Tibial nerve (tissue), 4 donors: ENCODE measurements at regions not wholly inside any gene's neighbourhood (a gene's known extent, or its start where the extent isn't known, plus 50 kb on each side); places are given as distances from the start of the nearest gene placed in this dataset.

Experiments
- DNase-seq, 2 donors: peaks; one replicate each; pipeline ENCODE4 v3.0.0-alpha.2; 2019; ENCODE audit warnings: low spot score in 2 of 2
- H3K27ac ChIP-seq, 4 donors: fragments of 200-600 bp; sonication (generic) in 3 of 4; one replicate each; pipeline ENCODE4 v1.5.1; 2017 to 2019; ENCODE audit warnings: mild to moderate bottlenecking in 1 of 4
- H3K27me3 ChIP-seq, 2 donors: fragments of 200-600 bp; sonication (generic) in 1 of 2; one replicate each; pipeline versions ENCODE4 v1.5.1 to v1.6.0; 2017 to 2019
- H3K36me3 ChIP-seq, 3 donors: fragments of 200-600 bp; sonication (generic); one replicate each; pipeline ENCODE4 v1.5.1; 2018 to 2019
- H3K4me1 ChIP-seq, 4 donors: fragments of 200-600 bp; sonication (generic) in 3 of 4; one replicate each; pipeline ENCODE4 v1.5.1; 2017 to 2019
- H3K4me3 ChIP-seq, 4 donors: fragments of 200-600 bp; sonication (generic) in 3 of 4; one replicate each; pipeline ENCODE4 v1.5.1; 2017 to 2019; ENCODE audit warnings: mild to moderate bottlenecking in 1 of 4, moderate library complexity in 1 of 4
- H3K9me3 ChIP-seq, 4 donors: fragments of 200-600 bp; sonication (generic) in 3 of 4; one replicate each; pipeline ENCODE4 v1.5.1; 2017 to 2019
- CTCF ChIP-seq, 5 experiments: fragments of 200-600 bp in 3 of 5; fragments of 450-650 bp in 2 of 5; sonication (generic) in 3 of 5; IDR thresholded peaks; one replicate each; pipeline ENCODE4 v1.5.1; 2016 to 2019; ENCODE audit warnings: antibody characterized with exemption in 5 of 5, mild to moderate bottlenecking in 3 of 5, moderate library complexity in 2 of 5
- EP300 ChIP-seq, 2 donors: sonication (generic); formaldehyde crosslinking; IDR thresholded peaks; one replicate each; pipeline ENCODE4 v1.6.1; 2017; ENCODE audit warnings: antibody characterized with exemption in 2 of 2, mild to moderate bottlenecking in 1 of 2
- POLR2A ChIP-seq, 2 donors: fragments of 450-650 bp; IDR thresholded peaks; one replicate each; pipeline ENCODE4 v1.6.1; 2017; ENCODE audit warnings: antibody characterized with exemption in 2 of 2, mild to moderate bottlenecking in 2 of 2, moderate library complexity in 2 of 2
- WGBS, 2 donors: methylation state at CpG; one replicate each; pipeline ENCODE4 v1.1.5; 2018; 5-methylcytosine and 5-hydroxymethylcytosine counted together

- Histone ChIP-seq H3K27ac (no peak overlapping the region), H3K9me3 (no peaks in the 10 kb centered on the region), H3K4me3 (no peak overlapping the region), H3K36me3 (no peaks in the 10 kb centered on the region), H3K27me3 (no peaks in the 10 kb centered on the region), H3K4me1 (no peaks in the 10 kb centered on the region)
- 69 to 72% methylated on average over 1 of the region's 1 CpG for WGBS, 2 donors
- DNase-seq, result no peak
- TF ChIP-seq CTCF (IDR thresholded peaks at IDR 0.05) (no peak), POLR2A (IDR thresholded peaks at IDR 0.05) (no peak), EP300 (IDR thresholded peaks at IDR 0.05) (no peak)
These were observed 118.6 kb upstream of the TAPT1 start for GRCh38 chr4:16344853-16345252.

GRCh38 chr4:16337936-16338335, 111.7 kb upstream of the TAPT1 start:
- H3K27me3 ChIP-seq, result no peaks in the 10 kb centered on the region
- no peak overlapping the region for H3K4me3 ChIP-seq
- TF ChIP-seq CTCF (IDR thresholded peaks at IDR 0.05) (no peak), EP300 (IDR thresholded peaks at IDR 0.05) (no peak), POLR2A (IDR thresholded peaks at IDR 0.05) (no peak)
- no peak overlapping the region for H3K27ac ChIP-seq
- no peaks in the 10 kb centered on the region for H3K4me1 ChIP-seq
- 40 to 59% methylated on average over 2 of the region's 2 CpGs for WGBS, 2 donors
- no peaks in the 10 kb centered on the region for H3K9me3 ChIP-seq
- DNase-seq, result no peak
- no peaks in the 10 kb centered on the region for H3K36me3 ChIP-seq

GRCh38 chr4:16334601-16335000, 108.3 kb upstream of the TAPT1 start:
- 35 to 41% methylated on average over 2 of the region's 2 CpGs for WGBS, 2 donors
- H3K27ac ChIP-seq, result no peak overlapping the region
- H3K4me1 ChIP-seq, result no peaks in the 10 kb centered on the region
- H3K36me3 ChIP-seq, result no peaks in the 10 kb centered on the region
- H3K9me3 ChIP-seq, result no peaks in the 10 kb centered on the region
- TF ChIP-seq POLR2A (IDR thresholded peaks at IDR 0.05), result no peak
- TF ChIP-seq EP300 (IDR thresholded peaks at IDR 0.05), result no peak
- no peak for TF ChIP-seq CTCF (IDR thresholded peaks at IDR 0.05)
- H3K4me3 ChIP-seq, result no peak overlapping the region
- no peaks in the 10 kb centered on the region for H3K27me3 ChIP-seq
- DNase-seq, result no peak

- DNase-seq, result no peak
- 94 to 97% methylated on average over 1 of the region's 1 CpG for WGBS, 2 donors
- Histone ChIP-seq H3K4me3 (no peak overlapping the region), H3K27ac (no peak overlapping the region), H3K27me3 (no peaks in the 10 kb centered on the region), H3K36me3 (no peaks in the 10 kb centered on the region), H3K9me3 (peaks cover 0 to 10% (median 0%) of the 10 kb centered on the region in 4 donors), H3K4me1 (no peaks in the 10 kb centered on the region)
- TF ChIP-seq CTCF (IDR thresholded peaks at IDR 0.05) (no peak), EP300 (IDR thresholded peaks at IDR 0.05) (no peak), POLR2A (IDR thresholded peaks at IDR 0.05) (no peak)
These were observed 103.5 kb upstream of the TAPT1 start for GRCh38 chr4:16329797-16330134.

- Histone ChIP-seq H3K4me1 (no peaks in the 10 kb centered on the region), H3K9me3 (peaks cover 0 to 10% (median 0%) of the 10 kb centered on the region in 4 donors), H3K27me3 (no peaks in the 10 kb centered on the region), H3K4me3 (no peak overlapping the region), H3K27ac (no peak overlapping the region), H3K36me3 (no peaks in the 10 kb centered on the region)
- WGBS, 2 donors, result 68 to 72% methylated on average over 2 of the region's 2 CpGs
- DNase-seq, result no peak
- no peak for TF ChIP-seq CTCF (IDR thresholded peaks at IDR 0.05)
- no peak for TF ChIP-seq POLR2A (IDR thresholded peaks at IDR 0.05)
These were observed 103.0 kb upstream of the TAPT1 start for GRCh38 chr4:16329125-16329796.
